ENCODE measurements at regions not wholly inside any gene's neighbourhood (a gene's known extent, or its start where the extent isn't known, plus 50 kb on each side); places are given as distances from the start of the nearest gene placed in this dataset.

GRCh38 chr6:164455835-164456234 lies 853.6 kb downstream of the C6orf118 start:
- Mint-ChIP-seq H3K9me3 (no peaks in the 10 kb centered on the region), H3K27me3 (peaks cover 2% of the 10 kb centered on the region), H3K36me3 (ENCODE audit: low read depth) (no peaks in the 10 kb centered on the region), H3K4me1 (no peaks in the 10 kb centered on the region), H3K4me3 (no peak overlapping the region), H3K27ac (no peak overlapping the region)
- ATAC-seq (replicated peaks) = no peak

DNA sequence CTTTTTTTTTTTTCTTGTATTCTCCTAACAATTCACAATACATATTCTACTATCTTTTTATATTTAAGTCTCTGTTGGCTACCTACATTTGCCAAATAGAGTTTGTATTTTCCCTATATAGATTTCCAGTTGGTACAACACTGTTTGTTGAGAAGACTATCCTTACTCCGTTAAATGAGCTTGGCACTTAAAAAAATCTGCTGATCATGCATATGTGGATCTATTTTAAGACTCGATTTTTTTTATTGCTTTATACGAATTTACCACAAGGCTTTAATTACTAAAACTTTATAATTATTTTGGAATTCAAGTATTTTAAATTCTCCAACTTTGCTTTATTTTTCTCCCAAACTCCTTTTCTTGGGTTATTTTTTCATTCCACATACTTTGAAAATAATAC lies 855.6 kb downstream of the C6orf118 start:
- H3K4me3 Mint-ChIP-seq = no peak overlapping the region
- peaks cover 2% of the 10 kb centered on the region for H3K27me3 Mint-ChIP-seq
- ATAC-seq (replicated peaks) = no peak
- H3K4me1 Mint-ChIP-seq = no peaks in the 10 kb centered on the region
- H3K27ac Mint-ChIP-seq = no peak overlapping the region
- no peaks in the 10 kb centered on the region for H3K36me3 Mint-ChIP-seq (ENCODE audit: low read depth)
- no peaks in the 10 kb centered on the region for H3K9me3 Mint-ChIP-seq

- H3K9me3 Mint-ChIP-seq = peaks cover 8% of the 10 kb centered on the region
- no peaks in the 10 kb centered on the region for H3K4me1 Mint-ChIP-seq
- no peaks in the 10 kb centered on the region for H3K36me3 Mint-ChIP-seq (ENCODE audit: low read depth)
- no peak for ATAC-seq (replicated peaks)
- H3K4me3 Mint-ChIP-seq = no peak overlapping the region
- H3K27ac Mint-ChIP-seq = no peak overlapping the region
- H3K27me3 Mint-ChIP-seq = peaks cover 4% of the 10 kb centered on the region
Measured at GRCh38 chr6:164442572-164442971, 866.8 kb downstream of the C6orf118 start.

GRCh38 chr6:164439331-164439730 lies 870.1 kb downstream of the C6orf118 start:
- ATAC-seq (replicated peaks) = no peak
- no peaks in the 10 kb centered on the region for H3K36me3 Mint-ChIP-seq (ENCODE audit: low read depth)
- peaks cover 8% of the 10 kb centered on the region for H3K9me3 Mint-ChIP-seq
- H3K4me1 Mint-ChIP-seq = no peaks in the 10 kb centered on the region
- H3K27ac Mint-ChIP-seq = no peak overlapping the region
- H3K4me3 Mint-ChIP-seq = no peak overlapping the region
- H3K27me3 Mint-ChIP-seq = peaks cover 4% of the 10 kb centered on the region

DNA sequence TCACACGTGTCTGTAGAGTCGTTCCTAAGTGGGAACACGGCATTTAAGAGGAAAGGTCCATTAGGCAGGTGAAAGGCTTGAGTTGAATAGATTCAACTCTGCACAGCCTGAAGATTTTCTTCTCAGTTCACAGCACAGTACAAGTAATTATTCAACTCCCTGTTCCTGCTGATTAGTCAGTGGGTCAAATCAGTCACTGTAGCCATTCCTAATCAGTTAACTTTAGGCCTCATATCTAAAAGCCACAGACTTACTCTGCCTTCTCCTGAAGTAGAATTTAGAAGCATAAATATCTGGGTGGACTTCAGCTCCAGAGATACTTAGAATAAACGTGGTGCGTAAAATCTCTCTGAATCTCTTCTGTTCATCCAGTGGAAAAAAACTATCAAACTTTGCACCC lies 872.4 kb downstream of the C6orf118 start:
- no peak overlapping the region for H3K4me3 Mint-ChIP-seq
- no peak for ATAC-seq (replicated peaks)
- no peaks in the 10 kb centered on the region for H3K36me3 Mint-ChIP-seq (ENCODE audit: low read depth)
- H3K27ac Mint-ChIP-seq = no peak overlapping the region
- no peaks in the 10 kb centered on the region for H3K4me1 Mint-ChIP-seq
- no peaks in the 10 kb centered on the region for H3K27me3 Mint-ChIP-seq
- no peaks in the 10 kb centered on the region for H3K9me3 Mint-ChIP-seq

- no peak for ATAC-seq (replicated peaks)
- Mint-ChIP-seq H3K4me3 (no peak overlapping the region), H3K9me3 (peaks cover 7% of the 10 kb centered on the region), H3K4me1 (no peaks in the 10 kb centered on the region), H3K27ac (no peak overlapping the region), H3K36me3 (ENCODE audit: low read depth) (no peaks in the 10 kb centered on the region), H3K27me3 (no peaks in the 10 kb centered on the region)
Measured at GRCh38 chr6:164427728-164428402, 881.5 kb downstream of the C6orf118 start.

- Mint-ChIP-seq H3K9me3 (peaks cover 13% of the 10 kb centered on the region), H3K4me1 (no peaks in the 10 kb centered on the region), H3K4me3 (no peak overlapping the region), H3K27me3 (no peaks in the 10 kb centered on the region), H3K27ac (no peak overlapping the region), H3K36me3 (ENCODE audit: low read depth) (no peaks in the 10 kb centered on the region)
- no peak for ATAC-seq (replicated peaks)
Measured at GRCh38 chr6:164424489-164424888, 884.9 kb downstream of the C6orf118 start.

DNA sequence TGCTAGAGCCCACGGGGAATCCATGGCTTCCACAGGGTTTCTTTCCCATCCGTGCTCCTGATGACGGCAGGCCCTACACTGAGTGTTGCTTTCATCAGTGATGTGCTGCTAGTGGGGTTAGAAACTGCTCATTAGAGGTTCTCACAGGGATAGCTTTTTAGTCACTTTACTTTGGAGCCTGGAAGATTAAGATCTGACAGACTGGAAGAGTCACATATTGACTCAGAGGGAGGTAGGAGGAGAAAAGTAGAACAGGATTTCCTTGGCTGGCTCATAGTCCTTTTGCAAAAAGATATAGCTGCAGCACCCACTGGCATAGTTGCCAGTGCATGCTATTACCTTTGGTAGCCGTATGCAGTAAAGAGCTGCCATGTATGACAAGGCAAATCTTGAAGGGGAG lies 890.3 kb downstream of the C6orf118 start:
- no peak overlapping the region for H3K4me3 Mint-ChIP-seq
- no peak overlapping the region for H3K27ac Mint-ChIP-seq
- ATAC-seq (replicated peaks) = no peak
- H3K36me3 Mint-ChIP-seq (ENCODE audit: low read depth) = no peaks in the 10 kb centered on the region
- peaks cover 4% of the 10 kb centered on the region for H3K27me3 Mint-ChIP-seq
- H3K4me1 Mint-ChIP-seq = no peaks in the 10 kb centered on the region
- H3K9me3 Mint-ChIP-seq = peaks cover 13% of the 10 kb centered on the region

DNA sequence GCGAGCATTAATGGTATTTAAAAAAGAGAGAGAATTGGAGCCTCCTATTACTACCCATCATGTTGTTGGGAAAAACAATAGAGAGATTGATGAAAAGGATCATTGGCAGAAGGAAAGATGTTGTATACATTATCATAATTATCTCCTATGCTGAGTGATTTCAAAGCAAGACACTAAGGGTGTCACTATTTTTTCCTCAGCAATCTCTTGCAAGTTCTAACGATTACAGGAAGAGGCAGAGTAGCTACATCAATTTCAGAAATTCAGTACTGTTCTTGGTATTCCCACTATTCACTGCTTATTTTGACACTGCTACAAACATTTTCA lies 891.2 kb downstream of the C6orf118 start:
- Mint-ChIP-seq H3K4me1 (no peaks in the 10 kb centered on the region), H3K27ac (no peak overlapping the region), H3K4me3 (no peak overlapping the region), H3K36me3 (ENCODE audit: low read depth) (no peaks in the 10 kb centered on the region), H3K27me3 (peaks cover 10% of the 10 kb centered on the region), H3K9me3 (peaks cover 10% of the 10 kb centered on the region)
- no peak for ATAC-seq (replicated peaks)

GRCh38 chr6:164417537-164418261 lies 891.7 kb downstream of the C6orf118 start:
- no peak overlapping the region for H3K4me3 Mint-ChIP-seq
- H3K4me1 Mint-ChIP-seq = no peaks in the 10 kb centered on the region
- no peaks in the 10 kb centered on the region for H3K36me3 Mint-ChIP-seq (ENCODE audit: low read depth)
- ATAC-seq (replicated peaks) = no peak
- peaks cover 11% of the 10 kb centered on the region for H3K27me3 Mint-ChIP-seq
- H3K27ac Mint-ChIP-seq = no peak overlapping the region
- H3K9me3 Mint-ChIP-seq = peaks cover 10% of the 10 kb centered on the region

GRCh38 chr6:164415832-164416563 lies 893.4 kb downstream of the C6orf118 start:
- ATAC-seq (replicated peaks) = no peak
- Mint-ChIP-seq H3K27me3 (peaks cover 15% of the 10 kb centered on the region), H3K4me3 (no peak overlapping the region), H3K27ac (no peak overlapping the region), H3K4me1 (no peaks in the 10 kb centered on the region), H3K36me3 (ENCODE audit: low read depth) (no peaks in the 10 kb centered on the region), H3K9me3 (peaks cover under 1% of the 10 kb centered on the region)

- Mint-ChIP-seq H3K4me1 (no peaks in the 10 kb centered on the region), H3K4me3 (no peak overlapping the region), H3K36me3 (ENCODE audit: low read depth) (no peaks in the 10 kb centered on the region), H3K27me3 (peaks cover 19% of the 10 kb centered on the region), H3K27ac (no peak overlapping the region), H3K9me3 (no peaks in the 10 kb centered on the region)
- no peak for ATAC-seq (replicated peaks)
Measured at GRCh38 chr6:164414695-164415094, 894.7 kb downstream of the C6orf118 start.

- H3K36me3 Mint-ChIP-seq (ENCODE audit: low read depth) = no peaks in the 10 kb centered on the region
- H3K27ac Mint-ChIP-seq = no peak overlapping the region
- H3K9me3 Mint-ChIP-seq = no peaks in the 10 kb centered on the region
- no peak for ATAC-seq (replicated peaks)
- no peak overlapping the region for H3K4me3 Mint-ChIP-seq
- H3K4me1 Mint-ChIP-seq = no peaks in the 10 kb centered on the region
- H3K27me3 Mint-ChIP-seq = peaks cover 22% of the 10 kb centered on the region
Measured at GRCh38 chr6:164412566-164412965, 896.8 kb downstream of the C6orf118 start.

- H3K4me1 Mint-ChIP-seq = no peaks in the 10 kb centered on the region
- H3K36me3 Mint-ChIP-seq (ENCODE audit: low read depth) = no peaks in the 10 kb centered on the region
- H3K9me3 Mint-ChIP-seq = peaks cover 2% of the 10 kb centered on the region
- no peak overlapping the region for H3K4me3 Mint-ChIP-seq
- H3K27ac Mint-ChIP-seq = no peak overlapping the region
- no peak for ATAC-seq (replicated peaks)
- H3K27me3 Mint-ChIP-seq = peaks cover 22% of the 10 kb centered on the region
Measured at GRCh38 chr6:164410017-164410416, 899.4 kb downstream of the C6orf118 start.
